C1 segment of cervical spinal cord (tissue), 14 donors: ENCODE measurements at regions not wholly inside any gene's neighbourhood (a gene's known extent, or its start where the extent isn't known, plus 50 kb on each side); places are given as distances from the start of the nearest gene placed in this dataset.
A peak's percentile ranks its signal among the peaks of the same experiment; 100 is the strongest.
"Not testable (repeated sequence)": the region's sequence is repeated elsewhere in the genome, so short reads cannot be mapped to it uniquely, and the experiment has no call there.

Source experiments
- DNase-seq, 14 donors: peaks; one replicate each; lab custom pipeline; 2025; lab: John Stamatoyannopoulos, UW

DNA sequence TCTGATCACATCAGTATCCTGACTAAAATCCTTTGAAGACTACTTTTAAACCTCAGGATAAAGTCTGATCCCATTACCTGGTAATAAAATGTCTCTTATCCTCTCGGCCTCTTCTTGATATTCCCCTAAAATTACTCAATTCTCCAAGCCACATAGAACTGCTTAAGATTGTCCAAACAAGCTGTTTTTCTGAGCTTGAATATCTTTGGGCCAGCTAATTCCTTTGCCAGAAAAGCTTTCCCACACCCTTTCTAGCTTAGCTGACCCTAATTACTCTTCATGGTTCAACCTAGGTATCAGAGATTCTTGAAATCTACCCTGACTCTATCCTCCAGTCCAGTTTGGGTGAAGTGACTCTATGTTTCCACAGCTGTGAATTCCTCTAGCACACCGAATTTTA, 328.6 kb downstream of the CRPPA start:
- DNase-seq = no peak

DNA sequence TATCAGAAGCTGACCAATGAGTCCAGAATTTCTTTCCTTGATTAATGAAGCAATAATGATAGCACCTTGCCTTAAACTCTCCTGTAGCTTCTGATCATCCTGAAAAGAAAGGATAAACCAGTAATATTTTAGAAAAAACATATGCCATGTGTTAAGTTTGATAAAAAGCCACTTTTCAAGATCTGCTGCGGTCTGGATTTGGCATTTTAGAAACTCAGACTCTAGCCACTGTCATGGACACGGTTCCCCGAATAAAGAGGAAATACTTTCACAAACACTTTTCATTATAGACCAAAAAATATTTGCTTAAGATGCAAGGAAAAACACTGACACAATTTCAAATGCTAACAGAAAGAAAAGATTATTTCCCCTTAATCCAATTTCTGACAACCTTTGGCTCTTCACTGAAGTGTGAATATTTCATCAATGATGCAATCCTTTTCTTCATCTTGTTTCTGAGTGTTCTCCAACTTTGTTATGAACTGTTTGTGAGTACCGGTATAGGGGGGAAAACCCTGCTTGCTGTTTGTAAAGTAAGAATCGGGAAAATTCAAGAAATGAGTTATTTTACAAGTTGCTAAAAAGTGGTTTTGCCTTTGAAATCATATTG, 329.5 kb downstream of the CRPPA start:
- DNase-seq = no peak

DNA sequence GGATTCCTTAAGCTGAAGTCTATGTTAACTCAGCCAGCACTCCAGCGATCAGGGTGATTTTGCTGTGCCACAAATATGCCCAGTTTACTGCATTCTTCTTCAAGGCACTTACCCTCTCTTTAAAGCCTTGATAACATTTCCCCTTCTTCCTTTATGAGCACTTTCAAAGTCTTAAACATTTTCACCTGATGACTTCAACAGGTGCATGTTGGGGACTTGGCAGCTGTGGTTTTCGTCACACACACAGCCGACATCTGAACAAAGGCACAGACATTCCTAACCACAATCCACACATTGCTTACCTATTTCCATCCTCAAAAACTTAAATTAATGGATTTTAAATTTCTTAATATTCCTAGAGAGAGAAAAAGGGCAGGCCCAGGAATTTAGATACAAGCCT, 331.5 kb downstream of the CRPPA start:
- DNase-seq = no peak

DNA sequence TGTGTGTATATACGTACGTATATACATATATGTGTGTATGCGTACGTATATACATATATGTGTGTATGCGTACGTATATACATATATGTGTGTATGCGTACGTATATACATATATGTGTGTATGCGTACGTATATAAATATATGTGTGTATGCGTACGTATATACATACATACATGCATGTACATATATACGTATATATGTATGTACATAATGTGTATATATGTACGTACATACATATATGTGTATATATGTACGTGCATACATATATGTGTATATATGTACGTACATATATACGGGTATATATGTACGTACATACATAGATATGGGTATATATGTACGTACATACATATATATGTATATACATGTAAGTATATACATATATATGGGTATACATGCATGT, 332.1 kb downstream of the CRPPA start:
- DNase-seq = no peak

DNA sequence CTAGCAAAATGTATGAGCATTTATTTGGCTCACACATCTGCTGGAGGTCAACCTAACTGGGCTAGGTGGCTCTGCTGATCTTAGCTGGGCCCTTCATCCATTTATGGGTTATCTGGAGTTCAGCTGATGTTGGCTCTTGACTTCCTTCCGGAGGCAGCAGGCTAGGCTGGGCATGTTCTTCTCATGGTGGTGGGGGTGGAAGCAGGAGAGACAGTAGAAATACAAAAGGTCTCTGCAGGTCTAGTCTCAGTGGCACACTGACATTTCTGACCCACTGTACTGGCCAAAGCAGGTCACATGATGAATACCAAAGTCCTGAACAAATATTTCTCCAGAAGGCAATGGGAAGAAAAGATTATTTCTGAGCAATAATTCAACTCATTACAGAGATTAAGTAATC, 334.6 kb downstream of the CRPPA start:
- DNase-seq = no peak

DNA sequence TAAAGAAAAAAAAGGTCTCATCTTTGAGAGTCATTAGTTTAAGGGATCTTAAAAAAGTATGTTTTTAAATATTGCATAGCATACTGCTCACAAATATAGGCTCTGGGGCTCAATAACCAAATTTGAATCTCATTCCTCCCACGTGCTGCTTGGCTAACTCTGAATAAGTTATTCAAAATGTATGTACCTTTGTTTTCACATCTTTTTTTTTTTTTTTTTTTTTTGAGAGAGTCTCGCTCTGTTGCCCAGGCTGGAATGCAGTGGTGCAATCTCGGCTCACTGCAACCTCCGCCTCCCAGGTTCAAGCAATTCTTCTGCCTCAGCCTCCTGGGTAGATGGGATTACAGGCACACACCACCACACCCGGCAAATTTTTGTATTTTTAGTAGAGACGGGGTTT, 335.6 kb downstream of the CRPPA start:
- DNase-seq = not testable (repeated sequence)

DNA sequence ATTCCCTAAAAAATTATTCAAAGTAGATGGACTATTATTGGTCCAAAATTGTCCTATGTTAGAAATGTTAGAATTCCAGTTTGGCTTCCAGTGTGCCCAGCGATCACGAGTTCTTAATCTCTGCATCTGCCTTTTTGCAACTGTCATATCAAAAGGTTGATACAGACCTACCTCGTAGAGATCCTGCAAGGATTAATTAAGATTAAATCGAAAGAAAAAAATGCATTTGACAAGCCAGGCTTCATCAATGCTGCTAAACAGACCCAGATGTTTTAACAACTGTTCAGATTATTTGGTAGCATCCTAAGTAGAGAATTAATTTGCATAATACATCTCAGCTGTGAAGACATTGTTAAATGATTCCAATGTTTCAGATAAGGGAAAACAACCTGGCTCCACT, 336.5 kb downstream of the CRPPA start:
- DNase-seq = no peak

DNA sequence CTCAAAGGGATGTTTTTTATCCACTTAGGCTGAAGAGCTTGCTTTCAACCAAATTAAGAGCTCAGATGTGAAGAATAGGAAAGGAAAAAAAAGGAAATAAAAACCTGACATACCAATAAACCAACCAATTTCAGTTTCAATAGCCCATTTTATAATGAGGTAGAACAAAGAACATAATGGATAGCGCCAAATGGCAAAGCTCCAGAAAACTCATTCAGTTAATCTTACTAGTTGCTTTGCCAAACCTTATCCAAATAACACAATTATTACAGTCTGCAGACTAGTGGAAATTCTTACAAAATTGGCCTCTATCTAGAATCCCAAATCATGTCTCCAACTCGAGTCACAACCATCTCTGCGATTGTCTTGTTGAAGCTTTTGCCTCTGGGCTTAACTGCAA, 337.0 kb downstream of the CRPPA start:
- DNase-seq = no peak

DNA sequence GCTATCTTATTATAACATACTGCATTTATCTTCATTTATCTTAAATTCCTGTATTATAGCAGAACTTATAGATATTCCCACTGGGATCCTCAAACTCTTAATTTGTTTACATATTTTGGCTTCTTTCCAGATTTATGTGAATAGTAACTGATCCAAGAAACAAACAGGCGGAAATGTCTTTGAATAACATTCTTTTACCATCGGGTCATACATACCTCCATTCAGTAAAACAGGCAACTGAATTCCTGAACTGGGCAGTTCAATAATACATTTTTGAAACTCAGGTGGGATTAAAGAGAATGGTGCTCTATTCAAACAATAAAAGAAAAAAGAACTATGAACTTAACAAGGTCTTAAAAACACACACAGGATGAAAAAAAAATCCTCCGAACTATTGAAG, 337.4 kb downstream of the CRPPA start:
- DNase-seq = no peak

DNA sequence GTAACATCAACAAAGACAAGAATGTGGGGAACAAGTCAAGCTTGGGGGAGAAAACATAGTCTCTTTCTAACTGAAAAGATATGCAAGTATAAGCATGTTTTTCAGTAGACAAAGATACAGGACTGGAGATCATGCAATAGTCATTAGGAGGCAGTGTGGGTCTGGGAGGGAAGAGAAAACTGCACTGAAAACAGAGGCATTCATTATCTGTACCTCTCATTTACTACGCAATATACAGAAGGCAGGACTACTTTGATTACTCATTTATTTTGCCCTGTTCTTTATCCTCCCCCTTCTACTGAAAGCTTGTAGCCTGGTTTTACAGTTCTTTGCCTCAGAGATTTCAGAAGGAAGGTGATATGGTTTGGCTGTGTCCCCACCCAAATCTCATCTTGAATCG, 341.2 kb downstream of the CRPPA start:
- DNase-seq = no peak

DNA sequence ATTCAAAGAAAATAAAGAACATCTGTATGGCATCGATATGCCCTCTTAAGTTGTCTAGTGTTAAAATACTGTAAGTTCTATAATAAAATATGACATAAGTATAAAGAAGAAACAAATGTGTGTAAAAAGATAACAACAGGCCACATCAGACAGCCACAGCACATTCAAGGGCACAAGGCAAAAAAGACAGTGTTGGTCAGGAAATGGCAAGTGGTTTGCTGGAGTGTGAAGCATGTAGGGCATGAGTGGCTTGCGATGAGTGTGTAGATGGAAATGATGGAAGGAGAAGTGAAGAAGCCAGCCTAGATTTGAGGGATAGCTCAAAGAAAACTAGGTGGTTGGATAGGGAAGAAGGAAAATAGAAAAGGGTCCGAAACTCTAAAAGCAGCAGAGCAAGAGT, 341.6 kb downstream of the CRPPA start:
- DNase-seq = no peak

DNA sequence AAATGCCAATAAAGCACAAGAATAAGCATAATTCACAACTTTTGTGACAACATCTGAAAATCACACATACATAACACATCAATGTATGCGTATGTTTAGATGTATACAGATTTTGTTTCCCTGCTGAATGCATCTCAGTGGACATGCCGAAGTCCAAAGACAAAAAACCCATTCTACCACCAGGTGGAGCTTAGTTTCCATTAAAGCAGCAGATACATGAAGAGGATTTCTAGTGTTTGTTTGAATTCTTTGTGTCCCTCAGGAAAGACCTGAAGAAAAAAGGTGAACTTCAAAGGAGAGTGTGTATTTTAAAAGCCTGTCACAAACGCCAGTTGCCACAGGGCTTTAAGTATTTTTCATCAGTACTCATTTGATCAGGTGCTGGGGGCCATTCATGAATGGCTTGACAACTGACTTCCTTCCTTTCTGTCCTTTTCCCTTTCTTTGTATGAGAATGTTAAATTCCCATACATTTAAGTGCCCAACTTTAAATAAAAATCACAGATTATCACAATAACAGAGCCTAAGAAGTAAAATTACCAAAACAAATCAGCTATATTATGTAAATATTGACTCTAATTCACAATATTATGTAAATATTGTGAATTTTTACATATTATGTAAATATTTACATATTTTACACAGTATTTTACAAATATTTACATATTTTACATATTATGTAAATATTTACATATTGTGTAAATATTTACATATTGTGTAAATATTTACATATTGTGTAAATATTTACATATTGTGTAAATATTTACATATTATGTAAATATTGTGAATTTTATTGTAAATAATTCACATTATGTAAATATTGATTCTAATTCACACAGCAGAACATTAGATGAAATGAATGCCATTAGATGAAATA, 343.0 kb downstream of the CRPPA start:
- peak in 2 of 14 donors; percentile 10 to 49 for DNase-seq

DNA sequence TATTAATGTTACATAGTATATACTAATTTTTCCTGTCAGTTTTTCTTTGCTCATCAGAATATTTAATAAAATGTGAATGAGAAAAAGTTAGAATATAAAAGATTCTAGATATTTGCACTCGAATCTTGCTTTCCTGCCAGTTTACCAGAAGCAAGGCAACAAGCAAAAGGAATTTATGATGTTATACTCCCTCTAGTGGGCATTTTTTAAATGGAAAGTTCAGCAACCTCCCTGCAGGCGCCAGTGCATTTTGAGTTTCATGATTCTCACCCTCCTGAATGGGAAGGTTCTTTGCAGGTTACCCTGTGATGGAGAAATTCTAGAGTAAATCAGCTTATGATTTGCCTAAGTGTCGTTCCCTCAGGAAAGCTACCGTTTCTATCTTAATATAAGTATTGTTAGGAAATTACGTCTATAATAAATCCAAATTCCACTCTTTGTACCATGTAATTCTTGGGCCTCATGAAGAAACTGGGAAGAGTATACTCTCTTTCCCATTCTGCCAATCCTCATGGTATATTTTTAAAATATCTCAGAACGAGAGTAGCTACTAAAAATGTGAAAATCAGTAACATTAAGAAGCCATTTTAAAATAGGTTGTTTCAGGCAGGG, 350.0 kb downstream of the CRPPA start:
- DNase-seq = peak in 1 of 14 donors; percentile 16

DNA sequence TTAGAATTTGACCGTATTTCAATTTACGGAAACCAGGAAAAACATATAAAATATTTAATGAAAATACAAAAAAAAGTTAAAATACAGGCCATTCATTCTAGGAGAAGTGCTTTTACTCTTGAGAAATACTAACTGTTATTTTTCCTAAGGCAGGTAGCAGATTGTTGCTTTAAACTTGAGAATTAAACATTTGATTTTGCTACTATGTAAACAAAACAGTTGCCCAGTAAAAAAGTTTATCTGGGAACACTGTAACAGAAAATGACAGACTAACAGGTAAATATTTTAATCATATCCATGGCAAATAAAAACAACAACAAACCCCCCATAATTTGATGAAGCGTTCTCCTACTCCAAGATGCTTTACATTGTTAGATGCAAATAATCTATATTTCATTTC, 350.5 kb downstream of the CRPPA start:
- no peak for DNase-seq

DNA sequence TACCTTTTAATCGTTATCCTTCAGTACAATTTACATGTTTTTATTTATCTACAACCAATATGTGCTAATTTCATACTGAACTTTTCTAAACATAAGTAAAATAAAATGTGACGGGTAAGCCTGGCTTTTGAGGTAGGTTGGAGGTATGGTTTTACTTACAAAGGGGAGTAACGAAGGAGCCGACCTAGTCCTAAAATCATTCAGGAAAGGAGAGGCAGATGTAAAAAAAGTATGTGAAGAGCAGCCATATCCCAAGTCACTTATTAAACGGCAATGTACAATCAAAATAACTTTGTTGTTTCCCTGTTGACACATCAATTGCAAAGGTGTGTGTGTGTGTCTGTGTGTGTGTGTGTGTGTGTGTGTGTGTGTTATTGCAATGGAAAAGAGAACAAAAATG, 351.3 kb downstream of the CRPPA start:
- DNase-seq = no peak

DNA sequence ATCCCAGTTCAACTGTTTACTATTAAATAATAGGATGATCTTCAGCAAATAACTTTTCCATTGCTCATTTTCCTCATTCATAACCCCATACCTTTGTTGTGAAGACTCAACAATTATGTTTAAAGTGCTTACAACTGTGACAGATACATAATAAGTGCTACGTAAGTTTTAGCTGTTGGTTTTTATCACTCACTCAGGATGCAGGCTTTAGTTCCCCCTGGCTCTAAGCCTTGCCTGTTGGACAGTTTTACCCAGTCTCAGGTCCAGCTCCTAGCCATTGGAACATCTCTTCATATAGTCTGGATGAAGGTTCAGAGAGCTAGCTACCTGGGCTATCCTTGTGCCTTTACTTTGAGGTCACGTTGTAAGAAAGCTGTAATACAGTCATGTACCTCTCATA, 353.2 kb downstream of the CRPPA start:
- no peak for DNase-seq

DNA sequence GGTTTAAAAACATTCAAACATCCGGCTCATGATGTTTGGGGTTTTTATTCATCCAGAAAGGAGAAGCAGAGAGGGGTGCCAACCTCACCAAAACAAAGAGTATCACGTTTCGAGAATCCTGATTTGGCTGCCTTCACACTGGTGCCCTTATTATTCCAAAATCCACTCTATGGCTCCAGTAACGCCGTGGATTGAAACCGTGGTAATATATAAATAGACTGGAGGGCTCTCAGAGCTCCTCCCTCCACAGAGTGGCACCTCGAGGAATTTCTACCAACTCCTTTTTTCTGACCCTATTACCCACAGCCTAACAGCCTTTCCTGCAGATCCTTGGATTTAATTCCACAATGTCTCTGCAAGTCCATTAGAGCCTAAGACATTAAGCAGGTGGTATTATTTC, 353.6 kb downstream of the CRPPA start:
- no peak for DNase-seq

DNA sequence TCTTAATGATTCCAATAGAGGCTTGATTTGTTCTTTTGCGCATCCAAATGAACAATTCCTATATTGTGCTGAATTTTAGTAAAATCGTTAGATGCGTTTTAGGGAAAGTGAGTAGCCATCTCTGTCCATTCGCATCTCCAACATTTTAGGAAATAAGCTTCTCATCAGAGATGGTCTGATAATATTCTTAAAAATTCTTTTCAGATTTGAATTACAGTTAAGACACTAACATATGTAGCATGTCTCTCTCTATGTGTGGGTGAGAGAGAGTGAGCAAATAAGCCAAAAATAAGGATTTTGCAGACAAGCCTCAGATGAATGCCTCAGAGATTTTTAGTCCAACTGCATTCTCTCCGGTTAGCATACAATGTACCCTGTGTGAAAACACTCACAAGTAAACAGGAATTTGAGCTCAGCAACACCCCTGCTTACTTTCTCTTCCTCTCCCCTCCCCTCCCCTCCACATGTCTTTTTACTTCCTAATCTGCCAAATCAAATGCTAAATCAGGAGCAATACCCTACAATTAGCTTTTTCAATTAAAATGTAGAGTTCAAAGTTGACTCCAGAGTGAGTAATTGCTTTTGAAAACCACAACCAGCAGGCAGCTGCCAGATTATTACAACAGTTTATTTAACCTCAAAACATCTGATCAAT, 354.4 kb downstream of the CRPPA start:
- DNase-seq = no peak

DNA sequence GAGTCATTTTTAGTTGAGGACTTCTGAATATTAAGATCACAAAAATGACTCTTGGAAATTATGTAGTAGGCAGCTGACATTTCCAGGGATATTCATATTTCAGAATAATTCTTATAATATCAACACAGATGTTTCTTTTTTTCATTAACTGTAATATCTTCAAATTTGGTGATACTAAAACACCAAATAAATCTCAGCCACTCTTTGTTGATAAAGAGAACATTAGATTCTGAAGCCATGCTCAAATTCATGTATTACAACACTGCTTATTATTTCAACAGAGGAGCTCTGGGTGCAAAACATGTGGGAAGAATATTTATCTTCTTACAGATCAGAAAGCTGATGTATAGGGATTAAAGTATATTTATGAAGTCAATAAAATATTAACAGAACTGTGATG, 355.4 kb downstream of the CRPPA start:
- DNase-seq = no peak

DNA sequence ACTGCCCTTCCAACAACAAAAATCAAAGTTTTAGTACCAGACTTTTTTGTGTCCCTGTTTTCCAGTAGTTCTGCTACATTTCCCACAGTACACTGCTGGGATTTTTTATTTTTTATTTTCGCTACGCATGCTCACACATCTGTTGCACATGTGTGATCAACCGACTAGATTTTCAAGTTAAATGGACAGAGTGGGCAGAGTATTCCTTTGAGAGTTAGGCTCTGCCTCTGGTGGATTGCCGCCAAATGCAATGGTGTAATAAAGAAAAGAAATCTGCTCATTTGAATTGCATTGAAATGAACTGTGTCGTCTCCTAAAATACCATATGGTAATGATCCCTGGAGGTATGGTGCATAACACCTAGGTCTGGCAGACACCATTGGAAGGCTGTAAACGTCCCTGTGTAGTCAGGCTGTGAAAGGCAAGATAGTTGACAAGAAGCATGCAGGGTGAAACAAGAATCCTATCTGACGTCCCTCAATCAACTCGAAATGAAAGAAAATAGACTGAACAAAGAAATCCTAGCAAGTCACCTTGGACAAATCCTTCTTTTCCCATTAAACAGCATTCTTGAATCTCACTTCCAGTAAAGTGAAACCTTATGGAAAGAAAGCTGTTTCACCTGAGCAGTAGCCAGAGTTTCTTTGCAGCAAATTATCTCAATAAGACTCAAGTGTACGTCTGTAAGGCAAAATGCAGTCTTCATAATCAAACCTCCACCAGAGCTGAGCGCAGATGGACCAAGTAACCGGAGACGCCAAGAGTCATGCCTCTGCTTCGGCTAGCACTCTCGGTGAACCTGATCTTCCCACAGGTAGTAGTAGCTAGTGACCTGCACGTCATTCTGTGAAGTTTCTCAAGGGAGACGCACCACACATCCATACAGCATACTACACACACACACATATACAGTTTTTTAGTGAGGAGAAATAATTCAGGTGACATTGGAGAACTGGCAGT, 357.3 kb downstream of the CRPPA start:
- no peak for DNase-seq

DNA sequence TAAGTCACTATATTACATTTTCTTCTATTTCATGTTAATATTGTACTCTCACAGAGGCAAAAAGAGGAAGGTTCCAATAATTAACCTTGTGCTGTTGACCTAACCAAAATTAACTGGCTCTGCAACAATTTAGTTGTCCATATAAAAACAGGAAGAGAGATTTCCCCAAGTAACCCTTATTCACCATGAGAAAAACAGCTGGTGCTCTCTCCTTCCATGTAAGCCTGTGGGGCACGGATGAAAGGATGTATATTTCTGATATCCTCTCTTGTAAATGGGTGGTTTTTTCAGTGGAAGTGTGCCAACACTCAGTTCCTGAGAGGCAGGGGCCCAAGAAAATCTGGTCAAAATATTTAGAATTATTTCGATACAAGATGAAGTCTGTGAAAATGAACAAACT, 358.1 kb downstream of the CRPPA start:
- DNase-seq = no peak
